Stimulated activated naive CD8-positive, alpha-beta T cell treated with anti-CD3 and anti-CD28 coated beads, Interleukin-15, amount 100 ng/mL, for 72 hours (primary cell): ENCODE measurements at regions not wholly inside any gene's neighbourhood (a gene's known extent, or its start where the extent isn't known, plus 50 kb on each side); places are given as distances from the start of the nearest gene placed in this dataset.

ENCODE experiments used
- ATAC-seq: fragments of 150-1000 bp; cut with Tn5 transposase; 2 replicates; pipeline ENCODE4 v1.10.0; 2021; ENCODE audit warnings: mild to moderate bottlenecking, moderate library complexity
- DNase-seq, 2 donors: peaks; one replicate each; pipeline ENCODE4 v3.0.0; 2021 to 2022
- H3K27ac Mint-ChIP-seq, 2 donors: one replicate each; pipeline ENCODE4 v1.8.0; 2022; ENCODE audit warnings: mild to moderate bottlenecking in 2 of 2, mixed read lengths in 2 of 2, moderate library complexity in 2 of 2
- H3K27me3 Mint-ChIP-seq: one replicate; pipeline ENCODE4 v1.8.0; 2022; ENCODE audit warnings: mixed read lengths
- H3K4me1 Mint-ChIP-seq: one replicate; pipeline ENCODE4 v1.8.0; 2022; ENCODE audit warnings: mild to moderate bottlenecking, mixed read lengths
- H3K4me3 Mint-ChIP-seq, 2 donors: one replicate each; pipeline ENCODE4 v1.8.0; 2022; ENCODE audit warnings: mild to moderate bottlenecking in 2 of 2, mixed read lengths in 2 of 2, moderate library complexity in 1 of 2
- H3K9me3 Mint-ChIP-seq, 2 donors: one replicate each; pipeline ENCODE4 v1.8.0; 2022; ENCODE audit warnings: mixed read lengths in 2 of 2

- Mint-ChIP-seq H3K4me1 (peaks cover 17% of the 10 kb centered on the region), H3K27ac (peak overlapping the region; percentile 86 to 98), H3K27me3 (peaks cover 79% of the 10 kb centered on the region), H3K9me3 (peaks cover 0 to 8% of the 10 kb centered on the region in 2 donors), H3K4me3 (peak overlapping the region; percentile 83 to 85)
- DNase-seq (peak; percentile 55 to 76), ATAC-seq (peak; percentile 93)
Observed at GRCh38 chr6:27630727-27631608, 158.1 kb upstream of the ZNF184 start.

- Mint-ChIP-seq H3K27me3 (peaks cover 77% of the 10 kb centered on the region), H3K27ac (no peak overlapping the region), H3K9me3 (no peaks in the 10 kb centered on the region), H3K4me3 (no peak overlapping the region), H3K4me1 (no peaks in the 10 kb centered on the region)
- no peak for DNase-seq
- ATAC-seq, result no peak
Observed at GRCh38 chr6:27624694-27625262, 151.9 kb upstream of the ZNF184 start.

GRCh38 chr6:27623103-27623502, 150.2 kb upstream of the ZNF184 start:
- Mint-ChIP-seq H3K27me3 (peaks cover 77% of the 10 kb centered on the region), H3K4me1 (peaks cover 1% of the 10 kb centered on the region), H3K4me3 (no peak overlapping the region), H3K9me3 (no peaks in the 10 kb centered on the region), H3K27ac (no peak overlapping the region)
- no peak for ATAC-seq
- DNase-seq, result no peak

- ATAC-seq (no peak), DNase-seq (no peak)
- Mint-ChIP-seq H3K27ac (no peak overlapping the region), H3K4me1 (peaks cover 16% of the 10 kb centered on the region), H3K4me3 (no peak overlapping the region), H3K27me3 (peaks cover 86% of the 10 kb centered on the region), H3K9me3 (no peaks in the 10 kb centered on the region)
Observed at GRCh38 chr6:27619436-27619835, 146.5 kb upstream of the ZNF184 start.

GRCh38 chr6:27617700-27618689, 145.1 kb upstream of the ZNF184 start:
- H3K27ac Mint-ChIP-seq, result peak overlapping the region; percentile 3 to 84
- ATAC-seq, result peak; percentile 48
- H3K4me1 Mint-ChIP-seq, result peaks cover 16% of the 10 kb centered on the region
- H3K4me3 Mint-ChIP-seq, result peak overlapping the region; percentile 36 to 86
- peaks cover 87% of the 10 kb centered on the region for H3K27me3 Mint-ChIP-seq
- no peak for DNase-seq
- H3K9me3 Mint-ChIP-seq, result no peaks in the 10 kb centered on the region

GRCh38 chr6:27617046-27617687, 144.3 kb upstream of the ZNF184 start:
- H3K4me3 Mint-ChIP-seq, result peak overlapping the region; percentile 69 to 86
- no peaks in the 10 kb centered on the region for H3K9me3 Mint-ChIP-seq
- no peak overlapping the region for H3K27ac Mint-ChIP-seq
- H3K4me1 Mint-ChIP-seq, result peaks cover 16% of the 10 kb centered on the region
- H3K27me3 Mint-ChIP-seq, result peaks cover 87% of the 10 kb centered on the region
- DNase-seq, result no peak
- ATAC-seq, result no peak

GRCh38 chr6:27616328-27617045, 143.6 kb upstream of the ZNF184 start:
- Mint-ChIP-seq H3K27ac (no peak overlapping the region), H3K4me1 (peaks cover 16% of the 10 kb centered on the region), H3K27me3 (peaks cover 87% of the 10 kb centered on the region), H3K9me3 (no peaks in the 10 kb centered on the region), H3K4me3 (peak overlapping the region; percentile 69 to 86)
- no peak for ATAC-seq
- no peak for DNase-seq

- DNase-seq, result no peak
- H3K27me3 Mint-ChIP-seq, result peaks cover 68% of the 10 kb centered on the region
- H3K4me1 Mint-ChIP-seq, result peaks cover 7% of the 10 kb centered on the region
- no peak overlapping the region for H3K4me3 Mint-ChIP-seq
- no peak overlapping the region for H3K27ac Mint-ChIP-seq
- no peak for ATAC-seq
- H3K9me3 Mint-ChIP-seq, result no peaks in the 10 kb centered on the region
Observed at GRCh38 chr6:27611451-27611850, 138.5 kb upstream of the ZNF184 start.

GRCh38 chr6:27608916-27609883, 136.3 kb upstream of the ZNF184 start:
- no peaks in the 10 kb centered on the region for H3K9me3 Mint-ChIP-seq
- no peak overlapping the region for H3K27ac Mint-ChIP-seq
- peaks cover 24% of the 10 kb centered on the region for H3K4me1 Mint-ChIP-seq
- no peak for DNase-seq
- no peak for ATAC-seq
- peaks cover 78% of the 10 kb centered on the region for H3K27me3 Mint-ChIP-seq
- H3K4me3 Mint-ChIP-seq, result no peak overlapping the region

GRCh38 chr6:27605401-27606342, 132.8 kb upstream of the ZNF184 start:
- H3K27ac Mint-ChIP-seq, result peak overlapping the region in 1 of 2 donors; percentile 97
- H3K9me3 Mint-ChIP-seq, result no peaks in the 10 kb centered on the region
- H3K4me3 Mint-ChIP-seq, result peak overlapping the region; percentile 64 to 74
- H3K4me1 Mint-ChIP-seq, result peaks cover 38% of the 10 kb centered on the region
- DNase-seq, result peak in 1 of 2 donors; percentile 49
- ATAC-seq, result peak; percentile 60
- H3K27me3 Mint-ChIP-seq, result peaks cover 77% of the 10 kb centered on the region

- Mint-ChIP-seq H3K4me1 (peaks cover 38% of the 10 kb centered on the region), H3K27ac (peak overlapping the region in 1 of 2 donors; percentile 97), H3K27me3 (peaks cover 71% of the 10 kb centered on the region), H3K4me3 (peak overlapping the region; percentile 64 to 74), H3K9me3 (no peaks in the 10 kb centered on the region)
- DNase-seq, result no peak
- no peak for ATAC-seq
Observed at GRCh38 chr6:27604986-27605385, 132.1 kb upstream of the ZNF184 start.

- no peak overlapping the region for H3K27ac Mint-ChIP-seq
- no peak for ATAC-seq
- peaks cover 30% of the 10 kb centered on the region for H3K4me1 Mint-ChIP-seq
- peak overlapping the region; percentile 61 to 72 for H3K4me3 Mint-ChIP-seq
- no peaks in the 10 kb centered on the region for H3K9me3 Mint-ChIP-seq
- H3K27me3 Mint-ChIP-seq, result peaks cover 77% of the 10 kb centered on the region
- DNase-seq, result no peak
Observed at GRCh38 chr6:27601668-27602254, 128.9 kb upstream of the ZNF184 start.
